NCI-H2227 (cell line): ENCODE measurements at regions not wholly inside any gene's neighbourhood (a gene's known extent, or its start where the extent isn't known, plus 50 kb on each side); places are given as distances from the start of the nearest gene placed in this dataset.
"Not testable (repeated sequence)": the region's sequence is repeated elsewhere in the genome, so short reads cannot be mapped to it uniquely, and the experiment has no call there.

Experiments used
- DNase-seq: peaks from one replicate; lab custom pipeline; 2025; ENCODE audit not compliant: unreplicated experiment; lab: John Stamatoyannopoulos, UW

- no peak for DNase-seq
These were observed 83.7 kb upstream of the SLC1A3 start for GRCh38 chr5:36522746-36523065.

GRCh38 chr5:36523450-36523849 is 83.0 kb upstream of the SLC1A3 start:
- no peak for DNase-seq

- DNase-seq: no peak
These were observed 82.5 kb upstream of the SLC1A3 start for GRCh38 chr5:36523926-36524325.

- DNase-seq: no peak
These were observed 79.9 kb upstream of the SLC1A3 start for GRCh38 chr5:36526537-36526936.

GRCh38 chr5:36528588-36528987 is 77.8 kb upstream of the SLC1A3 start:
- DNase-seq: no peak

GRCh38 chr5:36529142-36529541 is 77.3 kb upstream of the SLC1A3 start:
- no peak for DNase-seq

- no peak for DNase-seq
These were observed 76.2 kb upstream of the SLC1A3 start for GRCh38 chr5:36530215-36530614.

GRCh38 chr5:36531401-36531800 is 75.0 kb upstream of the SLC1A3 start:
- no peak for DNase-seq

- DNase-seq: no peak
These were observed 71.0 kb upstream of the SLC1A3 start for GRCh38 chr5:36535378-36535777.

- no peak for DNase-seq
These were observed 70.4 kb upstream of the SLC1A3 start for GRCh38 chr5:36535859-36536615.

GRCh38 chr5:36536616-36537005 is 69.8 kb upstream of the SLC1A3 start:
- DNase-seq: no peak

GRCh38 chr5:36537724-36538123 is 68.7 kb upstream of the SLC1A3 start:
- DNase-seq: no peak

- DNase-seq: no peak
These were observed 53.6 kb upstream of the SLC1A3 start for GRCh38 chr5:36552651-36553393.

GRCh38 chr5:36555035-36555434 is 51.4 kb upstream of the SLC1A3 start:
- not testable (repeated sequence) for DNase-seq
